PFSK-1 (cell line): ENCODE measurements at regions not wholly inside any gene's neighbourhood (a gene's known extent, or its start where the extent isn't known, plus 50 kb on each side); places are given as distances from the start of the nearest gene placed in this dataset.

Source experiments
- FOXP2 ChIP-seq: optimal IDR thresholded peaks from 2 replicates; pipeline ENCODE3; 2011; ENCODE audit warnings: borderline replicate concordance, control low read depth, inconsistent platforms; ENCODE audit not compliant: insufficient read depth; ENCODE audit errors: extremely low read length, extremely low read depth
- POLR2AphosphoS5 ChIP-seq: IDR thresholded peaks from 2 replicates; pipeline ENCODE4 v1.6.1; 2012; ENCODE audit warnings: low read depth, mild to moderate bottlenecking, control low read depth, low read length, moderate library complexity
- SIN3A ChIP-seq: IDR thresholded peaks from 2 replicates; pipeline ENCODE4 v1.6.1; 2012; ENCODE audit warnings: mild to moderate bottlenecking, low read length, moderate library complexity, borderline replicate concordance; ENCODE audit not compliant: insufficient read depth
- TAF1 ChIP-seq: IDR thresholded peaks from 2 replicates; pipeline ENCODE4 v1.6.1; 2012; ENCODE audit warnings: low read length, control low read depth, borderline replicate concordance; ENCODE audit not compliant: insufficient read depth
- TF ChIP-seq, protein P1 (sequence below), 2 experiments: IDR thresholded peaks; 2 replicates each; pipeline versions ENCODE4 v1.6.1 to v1.8.0; 2011 to 2012; ENCODE audit warnings: low read depth in 2 of 2, low read length in 2 of 2, control low read depth in 1 of 2, inconsistent platforms in 1 of 2, mild to moderate bottlenecking in 1 of 2, moderate library complexity in 1 of 2; ENCODE audit not compliant: insufficient read depth in 1 of 2

DNA sequence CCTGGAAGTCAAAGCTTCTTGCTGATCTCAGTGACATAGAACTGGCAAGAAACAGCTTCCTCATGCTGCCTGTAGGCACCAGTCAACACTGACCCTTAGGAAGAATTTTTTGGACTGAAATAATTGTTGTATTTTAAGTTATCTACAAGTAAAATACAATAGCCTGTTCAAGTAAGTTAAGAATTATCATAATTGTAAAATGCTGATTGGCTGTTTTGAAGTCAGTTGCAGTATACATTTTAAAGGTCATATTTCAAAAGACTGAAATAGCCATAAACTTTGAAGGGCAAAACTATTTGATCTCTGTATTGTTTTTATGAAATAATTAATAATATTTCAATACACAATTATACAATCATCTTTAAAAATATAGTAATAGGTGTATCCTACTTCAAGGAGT, 794.9 kb downstream of the MAT2B start:
- TF ChIP-seq TAF1 (no peak), SIN3A (no peak), FOXP2 (no peak), POLR2AphosphoS5 (no peak)

- TF ChIP-seq, protein P1, sequence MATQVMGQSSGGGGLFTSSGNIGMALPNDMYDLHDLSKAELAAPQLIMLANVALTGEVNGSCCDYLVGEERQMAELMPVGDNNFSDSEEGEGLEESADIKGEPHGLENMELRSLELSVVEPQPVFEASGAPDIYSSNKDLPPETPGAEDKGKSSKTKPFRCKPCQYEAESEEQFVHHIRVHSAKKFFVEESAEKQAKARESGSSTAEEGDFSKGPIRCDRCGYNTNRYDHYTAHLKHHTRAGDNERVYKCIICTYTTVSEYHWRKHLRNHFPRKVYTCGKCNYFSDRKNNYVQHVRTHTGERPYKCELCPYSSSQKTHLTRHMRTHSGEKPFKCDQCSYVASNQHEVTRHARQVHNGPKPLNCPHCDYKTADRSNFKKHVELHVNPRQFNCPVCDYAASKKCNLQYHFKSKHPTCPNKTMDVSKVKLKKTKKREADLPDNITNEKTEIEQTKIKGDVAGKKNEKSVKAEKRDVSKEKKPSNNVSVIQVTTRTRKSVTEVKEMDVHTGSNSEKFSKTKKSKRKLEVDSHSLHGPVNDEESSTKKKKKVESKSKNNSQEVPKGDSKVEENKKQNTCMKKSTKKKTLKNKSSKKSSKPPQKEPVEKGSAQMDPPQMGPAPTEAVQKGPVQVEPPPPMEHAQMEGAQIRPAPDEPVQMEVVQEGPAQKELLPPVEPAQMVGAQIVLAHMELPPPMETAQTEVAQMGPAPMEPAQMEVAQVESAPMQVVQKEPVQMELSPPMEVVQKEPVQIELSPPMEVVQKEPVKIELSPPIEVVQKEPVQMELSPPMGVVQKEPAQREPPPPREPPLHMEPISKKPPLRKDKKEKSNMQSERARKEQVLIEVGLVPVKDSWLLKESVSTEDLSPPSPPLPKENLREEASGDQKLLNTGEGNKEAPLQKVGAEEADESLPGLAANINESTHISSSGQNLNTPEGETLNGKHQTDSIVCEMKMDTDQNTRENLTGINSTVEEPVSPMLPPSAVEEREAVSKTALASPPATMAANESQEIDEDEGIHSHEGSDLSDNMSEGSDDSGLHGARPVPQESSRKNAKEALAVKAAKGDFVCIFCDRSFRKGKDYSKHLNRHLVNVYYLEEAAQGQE (IDR thresholded peaks at IDR 0.05; ENCODE audit: insufficient read depth in 1 of 2, low read depth in 2 of 2, low read length in 2 of 2), result no peak
- no peak for TF ChIP-seq FOXP2
- TF ChIP-seq SIN3A, result no peak
- TF ChIP-seq TAF1, result no peak
- no peak for TF ChIP-seq POLR2AphosphoS5
Observed at GRCh38 chr5:164301136-164301535, 795.7 kb downstream of the MAT2B start.

DNA sequence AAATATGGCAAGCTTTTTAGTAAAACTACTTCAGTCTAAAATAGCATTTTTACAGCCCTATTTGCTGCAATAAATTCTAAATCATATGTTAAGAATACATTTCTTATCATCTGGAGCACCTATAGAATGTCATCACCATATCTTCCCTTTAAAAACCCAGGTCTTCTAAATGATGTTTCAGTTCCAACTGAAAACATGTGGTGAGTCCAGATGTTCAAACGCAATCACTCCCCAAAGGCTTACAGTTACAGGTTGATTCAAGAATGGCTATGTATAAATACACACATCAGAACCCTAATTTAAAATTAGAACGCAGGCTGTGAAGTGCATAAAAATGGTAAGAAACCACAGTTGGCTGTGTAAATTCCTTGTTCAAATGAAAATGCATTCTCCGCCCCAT, 796.3 kb downstream of the MAT2B start:
- TF ChIP-seq SIN3A (no peak), POLR2AphosphoS5 (no peak), FOXP2 (no peak), TAF1 (no peak)
- TF ChIP-seq, protein P1 (IDR thresholded peaks at IDR 0.05; ENCODE audit: insufficient read depth in 1 of 2, low read depth in 2 of 2, low read length in 2 of 2), result no peak

GRCh38 chr5:164302533-164303235, 797.3 kb downstream of the MAT2B start:
- TF ChIP-seq, protein P1 (IDR thresholded peaks at IDR 0.05; ENCODE audit: insufficient read depth in 1 of 2, low read depth in 2 of 2, low read length in 2 of 2), result no peak
- TF ChIP-seq FOXP2 (no peak), POLR2AphosphoS5 (no peak), SIN3A (no peak), TAF1 (no peak)

DNA sequence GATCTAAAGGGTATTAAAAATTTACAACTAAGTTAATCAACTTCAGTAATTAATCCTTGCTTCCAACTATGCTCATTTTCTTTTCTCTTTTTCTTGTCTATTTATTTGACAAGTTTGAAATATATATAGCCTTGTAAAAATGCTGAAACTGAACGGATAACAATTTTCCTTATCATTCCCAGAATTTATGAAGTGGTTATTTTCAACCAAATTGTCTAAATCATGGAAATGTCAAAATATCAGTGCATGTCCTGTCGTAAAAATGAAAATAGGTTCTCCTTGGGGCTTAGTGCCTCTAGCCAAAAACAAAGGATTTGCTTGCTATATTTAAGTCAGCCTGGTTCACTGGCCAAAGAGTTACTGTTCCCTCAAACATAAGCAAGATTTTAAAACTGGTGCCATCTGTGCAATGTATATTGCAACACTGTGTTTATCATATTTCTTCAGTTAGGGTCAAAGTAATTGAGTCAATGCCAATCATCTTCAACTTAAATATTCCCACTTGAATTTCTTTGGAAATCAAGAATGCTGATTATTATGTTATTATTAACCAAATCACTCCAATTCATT, 798.3 kb downstream of the MAT2B start:
- TF ChIP-seq SIN3A (no peak), TAF1 (no peak), FOXP2 (no peak), POLR2AphosphoS5 (no peak)
- TF ChIP-seq, protein P1 (IDR thresholded peaks at IDR 0.05; ENCODE audit: insufficient read depth in 1 of 2, low read depth in 2 of 2, low read length in 2 of 2), result no peak
